HG02798 (cell line): ENCODE measurements at regions not wholly inside any gene's neighbourhood (a gene's known extent, or its start where the extent isn't known, plus 50 kb on each side); places are given as distances from the start of the nearest gene placed in this dataset.

ENCODE experiments used
- ATAC-seq: cut with Tn5 transposase; IDR thresholded peaks from one replicate; pipeline ENCODE4 v1.9.1; 2021; ENCODE audit warnings: mild to moderate bottlenecking; ENCODE audit not compliant: unreplicated experiment, poor library complexity

- no peak for ATAC-seq
These were observed 116.9 kb downstream of the ETS2 start for GRCh38 chr21:38922474-38923235.

GRCh38 chr21:38921511-38922251 is 116.0 kb downstream of the ETS2 start:
- ATAC-seq: no peak

- ATAC-seq: no peak
These were observed 115.1 kb downstream of the ETS2 start for GRCh38 chr21:38920631-38921398.

- no peak for ATAC-seq
These were observed 113.0 kb downstream of the ETS2 start for GRCh38 chr21:38918607-38919346.

GRCh38 chr21:38917043-38917774 is 111.5 kb downstream of the ETS2 start:
- no peak for ATAC-seq

GRCh38 chr21:38916214-38916964 is 110.7 kb downstream of the ETS2 start:
- no peak for ATAC-seq

- ATAC-seq: no peak
These were observed 109.8 kb downstream of the ETS2 start for GRCh38 chr21:38915546-38915945.

GRCh38 chr21:38914528-38915293 is 109.0 kb downstream of the ETS2 start:
- ATAC-seq: no peak

- ATAC-seq: no peak
These were observed 108.3 kb downstream of the ETS2 start for GRCh38 chr21:38913893-38914527.

GRCh38 chr21:38913120-38913892 is 107.6 kb downstream of the ETS2 start:
- no peak for ATAC-seq

GRCh38 chr21:38912789-38913119 is 107.0 kb downstream of the ETS2 start:
- no peak for ATAC-seq

GRCh38 chr21:38912102-38912629 is 106.4 kb downstream of the ETS2 start:
- ATAC-seq: no peak

- ATAC-seq: no peak
These were observed 105.9 kb downstream of the ETS2 start for GRCh38 chr21:38911484-38912101.

- no peak for ATAC-seq
These were observed 104.8 kb downstream of the ETS2 start for GRCh38 chr21:38910390-38911067.

GRCh38 chr21:38909929-38910328 is 104.2 kb downstream of the ETS2 start:
- ATAC-seq: no peak

GRCh38 chr21:38909109-38909508 is 103.4 kb downstream of the ETS2 start:
- ATAC-seq: no peak
